Stimulated activated CD8-positive, alpha-beta memory T cell treated with anti-CD3 and anti-CD28 coated beads, Interleukin-7, amount 100 ng/mL, for 24 hours (primary cell): ENCODE measurements at regions not wholly inside any gene's neighbourhood (a gene's known extent, or its start where the extent isn't known, plus 50 kb on each side); places are given as distances from the start of the nearest gene placed in this dataset.
"Not testable (repeated sequence)": the region's sequence is repeated elsewhere in the genome, so short reads cannot be mapped to it uniquely, and the experiment has no call there.

Experiments
- DNase-seq: peaks from one replicate; pipeline ENCODE4 v3.0.0-alpha.2; 2020; ENCODE audit warnings: low read depth

DNA sequence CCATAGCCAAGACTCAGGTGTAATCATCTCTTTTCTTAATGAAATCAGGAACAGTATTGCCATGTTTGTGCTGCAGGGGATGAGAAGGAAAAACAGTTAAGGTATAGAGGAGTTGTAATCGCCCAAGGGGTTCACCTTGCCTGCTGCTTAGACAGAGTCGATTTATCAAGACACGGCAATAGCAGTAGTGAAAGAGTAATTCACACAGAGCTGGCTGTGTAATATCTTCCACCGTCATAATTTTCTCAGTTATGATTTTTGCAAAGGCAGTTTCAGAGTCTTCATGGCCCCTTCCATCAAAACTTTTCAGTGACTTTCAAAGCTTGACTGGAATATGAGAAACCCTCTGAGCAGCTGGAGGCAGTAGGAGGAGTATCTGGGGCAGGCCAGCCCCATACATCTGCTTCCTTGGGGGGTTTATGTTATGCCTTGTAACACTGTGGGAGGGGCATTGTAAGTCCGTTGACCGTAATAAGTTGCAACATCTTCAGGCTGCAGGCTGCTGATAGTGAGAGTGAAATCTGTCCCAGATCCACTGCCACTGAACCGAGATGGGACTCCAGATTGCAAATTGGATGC, 605.4 kb downstream of the RPIA start:
- DNase-seq, result not testable (repeated sequence)

GRCh38 chr2:89299196-89299595, 607.7 kb downstream of the RPIA start:
- DNase-seq, result not testable (repeated sequence)

DNA sequence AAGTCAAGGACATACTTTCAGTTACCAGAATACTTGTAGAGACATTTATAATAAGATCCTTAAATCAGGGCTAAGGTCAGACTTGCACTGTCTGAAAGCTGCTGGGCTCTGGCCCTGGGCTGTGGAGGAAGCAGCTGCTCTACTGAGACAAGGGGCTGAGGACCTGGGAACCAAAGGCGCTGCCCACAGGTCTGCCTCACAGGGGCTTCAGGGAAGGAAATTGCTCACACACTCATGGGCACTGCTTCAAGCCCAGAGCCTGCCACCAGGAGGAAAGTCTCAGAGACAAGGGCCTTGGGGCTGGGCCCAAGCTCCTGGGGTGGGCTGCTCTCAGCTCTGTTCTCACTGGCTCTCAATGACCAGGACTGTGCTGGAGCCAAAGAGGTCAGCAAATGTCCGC, 614.1 kb downstream of the RPIA start:
- not testable (repeated sequence) for DNase-seq

DNA sequence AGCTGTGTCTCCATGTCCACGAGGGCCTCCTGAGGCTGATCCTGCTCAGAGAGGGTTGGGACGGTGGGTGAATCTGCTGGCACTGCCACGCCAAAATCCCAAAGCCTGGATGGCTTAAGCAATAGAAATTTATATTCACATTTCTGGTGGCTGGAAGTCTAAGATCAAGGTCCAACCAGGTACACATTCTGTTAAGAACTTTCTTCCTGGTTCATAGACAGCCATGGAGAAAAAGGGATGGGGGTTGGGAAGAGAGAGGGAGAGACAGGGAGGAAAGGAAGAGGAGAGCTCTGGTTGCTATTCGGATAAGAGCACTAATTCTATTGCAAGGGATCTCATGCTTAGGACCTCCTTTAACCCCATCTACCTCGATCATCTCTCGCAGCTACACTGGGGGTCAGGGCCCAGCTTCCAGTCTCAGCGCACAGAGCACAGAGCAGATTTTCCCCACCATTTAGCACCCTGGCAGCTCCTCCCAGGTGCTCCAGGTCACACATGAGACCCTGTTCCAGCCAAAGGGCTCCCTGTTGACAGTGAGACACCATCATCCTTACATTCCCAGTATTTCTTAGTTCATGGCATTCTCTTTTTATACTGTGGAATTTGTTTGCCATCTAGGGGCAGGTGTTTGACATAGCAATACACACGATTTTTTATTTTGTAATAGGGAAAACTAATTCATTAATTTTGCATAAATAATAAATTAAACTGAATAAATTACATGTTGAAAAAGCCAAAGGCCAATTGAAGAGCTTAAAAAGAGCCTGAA, 615.6 kb downstream of the RPIA start:
- not testable (repeated sequence) for DNase-seq

DNA sequence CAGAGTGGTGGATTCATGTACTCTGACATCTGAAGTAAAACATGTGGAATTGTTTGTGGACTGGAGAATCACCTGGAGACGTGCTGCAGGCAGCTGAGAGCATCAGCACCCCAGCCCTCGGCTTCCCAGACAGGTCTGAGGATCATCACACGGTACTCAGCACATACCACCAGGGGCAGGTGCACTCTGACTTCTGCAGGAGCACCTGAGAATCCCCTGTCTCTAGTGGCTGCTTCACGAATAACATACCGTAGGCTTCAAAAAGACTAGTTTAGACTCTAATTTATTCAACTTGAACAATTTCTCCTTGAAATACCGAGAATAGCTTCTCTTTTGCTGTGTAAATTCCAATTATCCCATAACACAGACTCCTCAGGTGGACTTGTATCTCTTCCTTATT, 627.5 kb downstream of the RPIA start:
- DNase-seq, result not testable (repeated sequence)

DNA sequence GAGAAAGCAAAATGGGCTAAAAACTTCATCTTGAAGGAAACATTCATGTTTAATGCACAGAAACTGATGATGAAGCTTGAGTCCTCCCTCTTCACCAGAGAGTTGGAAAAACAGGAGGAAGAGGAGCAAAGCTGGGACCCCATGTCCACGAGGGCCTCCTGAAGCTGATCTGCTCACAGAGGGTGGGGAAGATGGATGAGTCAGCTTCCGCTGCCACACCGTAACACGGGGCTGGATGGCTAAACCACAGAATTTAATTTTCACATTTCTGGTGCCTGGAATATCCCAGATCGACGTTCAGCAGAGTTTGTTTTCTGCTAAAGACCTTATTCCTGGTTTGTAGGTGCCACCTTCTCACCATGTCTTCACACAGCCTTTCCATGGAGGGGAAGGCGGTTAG, 634.4 kb downstream of the RPIA start:
- not testable (repeated sequence) for DNase-seq

DNA sequence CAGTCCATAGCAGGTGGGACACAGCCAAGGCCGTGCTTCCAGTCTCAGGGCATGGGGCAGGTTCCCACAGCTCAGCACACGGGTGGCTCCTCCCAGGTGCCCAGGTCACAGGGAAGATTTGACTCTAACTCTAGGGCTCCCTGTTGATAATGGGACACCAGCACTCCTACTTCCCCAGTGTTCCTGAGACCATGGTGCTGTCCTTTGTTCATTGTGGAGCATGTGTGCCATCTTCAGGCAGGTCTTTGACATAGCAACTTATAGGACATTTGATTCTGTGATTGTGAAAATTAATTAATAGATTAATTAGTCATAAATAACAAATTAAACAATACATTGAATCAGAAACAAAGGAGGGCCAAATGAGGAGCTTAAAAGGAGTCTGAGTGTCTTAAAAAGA, 635.0 kb downstream of the RPIA start:
- not testable (repeated sequence) for DNase-seq

DNA sequence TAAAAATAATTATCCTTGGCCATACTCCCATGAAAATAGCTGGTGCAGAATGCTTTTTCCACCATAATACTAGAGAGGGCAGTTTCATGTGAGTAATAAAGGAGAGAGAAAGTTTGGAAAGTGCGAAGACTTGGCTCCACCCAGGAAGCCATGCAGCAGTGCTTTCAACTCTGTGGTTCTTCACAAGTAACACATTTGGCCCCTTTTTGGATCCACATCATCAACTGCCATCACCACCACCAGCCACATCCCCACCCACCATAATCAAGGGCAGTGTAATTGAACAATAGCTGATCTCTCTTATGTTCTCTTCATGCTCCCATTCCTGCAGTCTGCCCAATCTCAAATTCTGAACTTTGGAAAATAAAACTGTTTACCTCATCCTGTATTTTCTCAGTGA, 637.3 kb downstream of the RPIA start:
- DNase-seq, result not testable (repeated sequence)
